ENCODE measurements at regions not wholly inside any gene's neighbourhood (a gene's known extent, or its start where the extent isn't known, plus 50 kb on each side); places are given as distances from the start of the nearest gene placed in this dataset.

- Histone ChIP-seq H3K4me3 (ENCODE audit: low read depth, low read length) (no peak overlapping the region), H3K27me3 (ENCODE audit: control insufficient read depth, insufficient read depth, low read length) (no peaks in the 10 kb centered on the region), H3K9ac (ENCODE audit: low read depth, low read length) (no peak overlapping the region), H3K4me1 (ENCODE audit: control insufficient read depth, insufficient read depth, low read length) (no peaks in the 10 kb centered on the region), H3K36me3 (ENCODE audit: control insufficient read depth, insufficient read depth, low read length) (no peaks in the 10 kb centered on the region), H3K9me3 (ENCODE audit: control insufficient read depth, insufficient read depth, low read length) (no peaks in the 10 kb centered on the region)
Observed at GRCh38 chr4:188578657-188579056, 439.4 kb downstream of the TRIML1 start.

GRCh38 chr4:188596021-188596420, 456.8 kb downstream of the TRIML1 start:
- no peaks in the 10 kb centered on the region for H3K9me3 ChIP-seq (ENCODE audit: control insufficient read depth, insufficient read depth, low read length)
- no peak overlapping the region for H3K4me3 ChIP-seq (ENCODE audit: low read depth, low read length)
- no peaks in the 10 kb centered on the region for H3K27me3 ChIP-seq (ENCODE audit: control insufficient read depth, insufficient read depth, low read length)
- H3K4me1 ChIP-seq (ENCODE audit: control insufficient read depth, insufficient read depth, low read length), result no peaks in the 10 kb centered on the region
- H3K9ac ChIP-seq (ENCODE audit: low read depth, low read length), result no peak overlapping the region
- no peaks in the 10 kb centered on the region for H3K36me3 ChIP-seq (ENCODE audit: control insufficient read depth, insufficient read depth, low read length)

GRCh38 chr4:188603646-188604045, 464.4 kb downstream of the TRIML1 start:
- no peak overlapping the region for H3K9ac ChIP-seq (ENCODE audit: low read depth, low read length)
- no peaks in the 10 kb centered on the region for H3K36me3 ChIP-seq (ENCODE audit: control insufficient read depth, insufficient read depth, low read length)
- H3K4me1 ChIP-seq (ENCODE audit: control insufficient read depth, insufficient read depth, low read length), result no peaks in the 10 kb centered on the region
- no peak overlapping the region for H3K4me3 ChIP-seq (ENCODE audit: low read depth, low read length)
- H3K9me3 ChIP-seq (ENCODE audit: control insufficient read depth, insufficient read depth, low read length), result no peaks in the 10 kb centered on the region
- H3K27me3 ChIP-seq (ENCODE audit: control insufficient read depth, insufficient read depth, low read length), result no peaks in the 10 kb centered on the region

- no peaks in the 10 kb centered on the region for H3K27me3 ChIP-seq (ENCODE audit: control insufficient read depth, insufficient read depth, low read length)
- H3K9ac ChIP-seq (ENCODE audit: low read depth, low read length), result no peak overlapping the region
- no peak overlapping the region for H3K4me3 ChIP-seq (ENCODE audit: low read depth, low read length)
Observed at GRCh38 chr4:188606635-188607034, 467.4 kb downstream of the TRIML1 start.

GRCh38 chr4:188611143-188611542, 471.9 kb downstream of the TRIML1 start:
- Histone ChIP-seq H3K9me3 (ENCODE audit: control insufficient read depth, insufficient read depth, low read length) (no peaks in the 10 kb centered on the region), H3K4me3 (ENCODE audit: low read depth, low read length) (no peak overlapping the region), H3K4me1 (ENCODE audit: control insufficient read depth, insufficient read depth, low read length) (no peaks in the 10 kb centered on the region), H3K9ac (ENCODE audit: low read depth, low read length) (no peak overlapping the region), H3K36me3 (ENCODE audit: control insufficient read depth, insufficient read depth, low read length) (no peaks in the 10 kb centered on the region), H3K27me3 (ENCODE audit: control insufficient read depth, insufficient read depth, low read length) (no peaks in the 10 kb centered on the region)

More at GRCh38 chr4:188606635-188607034, 467.4 kb downstream of the TRIML1 start:
- Histone ChIP-seq H3K9me3 (ENCODE audit: control insufficient read depth, insufficient read depth, low read length) (no peaks in the 10 kb centered on the region), H3K36me3 (ENCODE audit: control insufficient read depth, insufficient read depth, low read length) (no peaks in the 10 kb centered on the region), H3K4me1 (ENCODE audit: control insufficient read depth, insufficient read depth, low read length) (no peaks in the 10 kb centered on the region)

GRCh38 chr4:188612659-188613058, 473.4 kb downstream of the TRIML1 start:
- no peak overlapping the region for H3K4me3 ChIP-seq (ENCODE audit: low read depth, low read length)
- H3K9ac ChIP-seq (ENCODE audit: low read depth, low read length), result no peak overlapping the region
- no peaks in the 10 kb centered on the region for H3K36me3 ChIP-seq (ENCODE audit: control insufficient read depth, insufficient read depth, low read length)
- no peaks in the 10 kb centered on the region for H3K27me3 ChIP-seq (ENCODE audit: control insufficient read depth, insufficient read depth, low read length)
- no peaks in the 10 kb centered on the region for H3K9me3 ChIP-seq (ENCODE audit: control insufficient read depth, insufficient read depth, low read length)
- H3K4me1 ChIP-seq (ENCODE audit: control insufficient read depth, insufficient read depth, low read length), result no peaks in the 10 kb centered on the region

- H3K27me3 ChIP-seq (ENCODE audit: control insufficient read depth, insufficient read depth, low read length), result no peaks in the 10 kb centered on the region
- no peaks in the 10 kb centered on the region for H3K36me3 ChIP-seq (ENCODE audit: control insufficient read depth, insufficient read depth, low read length)
- no peak overlapping the region for H3K9ac ChIP-seq (ENCODE audit: low read depth, low read length)
- H3K4me3 ChIP-seq (ENCODE audit: low read depth, low read length), result no peak overlapping the region
- H3K4me1 ChIP-seq (ENCODE audit: control insufficient read depth, insufficient read depth, low read length), result no peaks in the 10 kb centered on the region
- H3K9me3 ChIP-seq (ENCODE audit: control insufficient read depth, insufficient read depth, low read length), result no peaks in the 10 kb centered on the region
Observed at GRCh38 chr4:188613976-188614375, 474.7 kb downstream of the TRIML1 start.

GRCh38 chr4:188619456-188620149, 480.4 kb downstream of the TRIML1 start:
- Histone ChIP-seq H3K4me1 (ENCODE audit: control insufficient read depth, insufficient read depth, low read length) (peaks cover 9% of the 10 kb centered on the region), H3K36me3 (ENCODE audit: control insufficient read depth, insufficient read depth, low read length) (no peaks in the 10 kb centered on the region), H3K4me3 (ENCODE audit: low read depth, low read length) (peak overlapping the region; percentile 39), H3K9ac (ENCODE audit: low read depth, low read length) (no peak overlapping the region), H3K9me3 (ENCODE audit: control insufficient read depth, insufficient read depth, low read length) (no peaks in the 10 kb centered on the region), H3K27me3 (ENCODE audit: control insufficient read depth, insufficient read depth, low read length) (no peaks in the 10 kb centered on the region)

- Histone ChIP-seq H3K9me3 (ENCODE audit: control insufficient read depth, insufficient read depth, low read length) (no peaks in the 10 kb centered on the region), H3K27me3 (ENCODE audit: control insufficient read depth, insufficient read depth, low read length) (no peaks in the 10 kb centered on the region), H3K36me3 (ENCODE audit: control insufficient read depth, insufficient read depth, low read length) (no peaks in the 10 kb centered on the region), H3K4me3 (ENCODE audit: low read depth, low read length) (no peak overlapping the region), H3K4me1 (ENCODE audit: control insufficient read depth, insufficient read depth, low read length) (peaks cover 9% of the 10 kb centered on the region), H3K9ac (ENCODE audit: low read depth, low read length) (no peak overlapping the region)
Observed at GRCh38 chr4:188620608-188621007, 481.4 kb downstream of the TRIML1 start.

GRCh38 chr4:188623314-188623854, 484.1 kb downstream of the TRIML1 start:
- Histone ChIP-seq H3K9ac (ENCODE audit: low read depth, low read length) (no peak overlapping the region), H3K27me3 (ENCODE audit: control insufficient read depth, insufficient read depth, low read length) (no peaks in the 10 kb centered on the region), H3K4me1 (ENCODE audit: control insufficient read depth, insufficient read depth, low read length) (peaks cover 9% of the 10 kb centered on the region), H3K9me3 (ENCODE audit: control insufficient read depth, insufficient read depth, low read length) (no peaks in the 10 kb centered on the region), H3K36me3 (ENCODE audit: control insufficient read depth, insufficient read depth, low read length) (no peaks in the 10 kb centered on the region), H3K4me3 (ENCODE audit: low read depth, low read length) (no peak overlapping the region)

GRCh38 chr4:188624370-188624769, 485.1 kb downstream of the TRIML1 start:
- no peaks in the 10 kb centered on the region for H3K27me3 ChIP-seq (ENCODE audit: control insufficient read depth, insufficient read depth, low read length)
- no peaks in the 10 kb centered on the region for H3K9me3 ChIP-seq (ENCODE audit: control insufficient read depth, insufficient read depth, low read length)
- H3K4me1 ChIP-seq (ENCODE audit: control insufficient read depth, insufficient read depth, low read length), result peaks cover 9% of the 10 kb centered on the region
- H3K9ac ChIP-seq (ENCODE audit: low read depth, low read length), result no peak overlapping the region
- H3K4me3 ChIP-seq (ENCODE audit: low read depth, low read length), result no peak overlapping the region
- no peaks in the 10 kb centered on the region for H3K36me3 ChIP-seq (ENCODE audit: control insufficient read depth, insufficient read depth, low read length)

GRCh38 chr4:188627892-188628291, 488.7 kb downstream of the TRIML1 start:
- Histone ChIP-seq H3K36me3 (ENCODE audit: control insufficient read depth, insufficient read depth, low read length) (no peaks in the 10 kb centered on the region), H3K9ac (ENCODE audit: low read depth, low read length) (no peak overlapping the region), H3K9me3 (ENCODE audit: control insufficient read depth, insufficient read depth, low read length) (no peaks in the 10 kb centered on the region), H3K4me3 (ENCODE audit: low read depth, low read length) (no peak overlapping the region), H3K4me1 (ENCODE audit: control insufficient read depth, insufficient read depth, low read length) (no peaks in the 10 kb centered on the region), H3K27me3 (ENCODE audit: control insufficient read depth, insufficient read depth, low read length) (no peaks in the 10 kb centered on the region)

Measured in iPS-15b (cell line).